Endothelial cell of umbilical vein (primary cell): ENCODE measurements at regions not wholly inside any gene's neighbourhood (a gene's known extent, or its start where the extent isn't known, plus 50 kb on each side); places are given as distances from the start of the nearest gene placed in this dataset.

Experiments
- BruUV-seq: library from RNA; stranded (reverse); fragments of 400-500 nt; replicated peaks from 2 replicates; lab custom pipeline; 2021; lab: Mats Ljungman, UMichigan
- CTCF ChIA-PET: fragments of 300-600, 350-600 bp; sonication (Branson Sonifier 250); formaldehyde crosslinking; loops from one replicate; lab custom pipeline; 2021; ENCODE audit warnings: antibody characterized with exemption, inconsistent platforms; lab: Charles Lee
- POLR2A ChIA-PET: fragments of 300-600, 350-600 bp; sonication (Branson Sonifier 250); formaldehyde crosslinking; loops from one replicate; lab custom pipeline; 2021; ENCODE audit warnings: antibody characterized with exemption, inconsistent platforms; lab: Charles Lee
- DNase-seq: peaks from one replicate; pipeline ENCODE4 v3.0.0-alpha.2; 2011; ENCODE audit warnings: low read depth, low spot score
- FAIRE-seq: peaks from 2 replicates; lab custom pipeline; 2011; peaks lifted over from hg19 to GRCh38; lab: Jason Lieb, UNC
- H2AFZ ChIP-seq: 2 replicates; pipeline ENCODE4 v1.6.0; 2012; ENCODE audit warnings: low read depth, low read length, control low read depth, inconsistent platforms
- H3K27ac ChIP-seq: 2 replicates; pipeline ENCODE4 v1.5.1; 2011; ENCODE audit warnings: low read depth, mild to moderate bottlenecking, control low read depth, low read length, moderate library complexity; ENCODE audit not compliant: insufficient read depth
- H3K27me3 ChIP-seq, 2 experiments: 2 replicates each; pipeline versions ENCODE4 v1.6.0 to v1.6.1; 2011; ENCODE audit warnings: low read length in 2 of 2, mixed read lengths in 1 of 2; ENCODE audit not compliant: control insufficient read depth in 2 of 2, insufficient read depth in 2 of 2
- H3K36me3 ChIP-seq, 2 experiments: 2 replicates in 1 of 2; 3 replicates in 1 of 2; pipeline ENCODE4 v1.5.1; 2011; ENCODE audit warnings: low read length in 2 of 2, mild to moderate bottlenecking in 1 of 2, moderate library complexity in 1 of 2; ENCODE audit not compliant: control insufficient read depth in 2 of 2, insufficient read depth in 2 of 2; ENCODE audit errors: extremely low read depth in 1 of 2
- H3K4me1 ChIP-seq: 3 replicates; pipeline ENCODE4 v1.5.1; 2011; ENCODE audit warnings: mild to moderate bottlenecking, low read length; ENCODE audit not compliant: control insufficient read depth, insufficient read depth; ENCODE audit errors: extremely low read depth
- H3K4me2 ChIP-seq: 2 replicates; pipeline ENCODE4 v1.6.1; 2011; ENCODE audit warnings: low read length, control low read depth, mixed read lengths; ENCODE audit not compliant: insufficient read depth
- H3K4me3 ChIP-seq, 3 experiments: fragments of 200-600 bp in 1 of 3; sonication (generic), shearing (Covaris generic) in 1 of 3; replicated peaks in 1 of 3; 2 replicates each; pipeline ENCODE4 v1.5.1; 2011 to 2016; ENCODE audit warnings: control low read depth in 3 of 3, low read length in 3 of 3, mild to moderate bottlenecking in 2 of 3, inconsistent platforms in 1 of 3, low read depth in 1 of 3, moderate library complexity in 1 of 3; ENCODE audit not compliant: insufficient read depth in 1 of 3
- H3K79me2 ChIP-seq: 2 replicates; pipeline ENCODE4 v1.6.0; 2012; ENCODE audit warnings: low read length, inconsistent platforms; ENCODE audit not compliant: control insufficient read depth, insufficient read depth
- H3K9ac ChIP-seq: replicated peaks from 2 replicates; pipeline ENCODE3; 2011; ENCODE audit warnings: low read length, control low read depth; ENCODE audit not compliant: insufficient read depth; ENCODE audit errors: extremely low read depth
- H3K9me1 ChIP-seq: replicated peaks from 3 replicates; pipeline ENCODE4 v1.6.0; 2011; ENCODE audit warnings: mild to moderate bottlenecking, low read length; ENCODE audit not compliant: control insufficient read depth, insufficient read depth; ENCODE audit errors: extremely low read depth
- H3K9me3 ChIP-seq: replicated peaks from 2 replicates; pipeline ENCODE4 v1.5.1; 2012; ENCODE audit warnings: low read length, inconsistent platforms; ENCODE audit not compliant: control insufficient read depth, insufficient read depth
- H4K20me1 ChIP-seq: replicated peaks from 2 replicates; pipeline ENCODE3; 2011; ENCODE audit warnings: mild to moderate bottlenecking, low read length; ENCODE audit not compliant: control insufficient read depth, insufficient read depth; ENCODE audit errors: extremely low read depth
- EZH2 ChIP-seq: IDR thresholded peaks from 2 replicates; pipeline ENCODE4 v1.6.1; 2012; ENCODE audit warnings: borderline replicate concordance, low read depth, mild to moderate bottlenecking, moderate library complexity, low read length, inconsistent platforms; ENCODE audit not compliant: severe bottlenecking
- FOS ChIP-seq: IDR thresholded peaks from 2 replicates; pipeline ENCODE4 v1.6.1; 2011; ENCODE audit warnings: mild to moderate bottlenecking, low read length, moderate library complexity, borderline replicate concordance; ENCODE audit not compliant: insufficient read depth
- GATA2 ChIP-seq: IDR thresholded peaks from 2 replicates; pipeline ENCODE4 v1.7.0; 2011; ENCODE audit warnings: low read depth, mild to moderate bottlenecking, moderate library complexity, mixed read lengths, low read length; ENCODE audit not compliant: insufficient read length, insufficient read depth
- MAX ChIP-seq: IDR thresholded peaks from 2 replicates; pipeline ENCODE4 v1.6.1; 2011; ENCODE audit not compliant: insufficient read depth, insufficient read length
- MYC ChIP-seq: IDR thresholded peaks from one replicate; pipeline ENCODE4 v1.6.1; 2011; ENCODE audit warnings: mild to moderate bottlenecking, low read depth, low read length
- POLR2A ChIP-seq: IDR thresholded peaks from 2 replicates; pipeline ENCODE4 v1.6.1; 2012; ENCODE audit warnings: low read depth, mild to moderate bottlenecking, control low read depth, low read length
- POLR2AphosphoS5 ChIP-seq: IDR thresholded peaks from 2 replicates; pipeline ENCODE4 v1.6.1; 2012; ENCODE audit warnings: low read depth, mild to moderate bottlenecking, control low read depth, low read length, moderate library complexity; ENCODE audit not compliant: insufficient read depth
- dilution Hi-C: fragments of 300-500 bp; cut with MboI; formaldehyde crosslinking; loops from one replicate; pipeline ENCODE4 v1.15.0; 2019; ENCODE audit warnings: low sequenced_read_pairs; ENCODE audit not compliant: extremely low pct_ligation_motif_present
- intact Hi-C: fragments of 100-400 bp; cut with micrococcal nuclease; formaldehyde crosslinking; loops from one replicate; pipeline ENCODE4 v1.10.0; 2022
- TF ChIP-seq, protein P1 (sequence below), 2 donors: IDR thresholded peaks; 1 replicate in 1 of 2; 2 replicates in 1 of 2; pipeline ENCODE4 v1.5.1; 2011; ENCODE audit warnings: low read length in 2 of 2, mild to moderate bottlenecking in 2 of 2, moderate library complexity in 2 of 2, control low read depth in 1 of 2, inconsistent platforms in 1 of 2, low read depth in 1 of 2; ENCODE audit not compliant: insufficient read depth in 1 of 2; ENCODE audit errors: extremely low read depth in 1 of 2

GRCh38 chr20:60598528-60598927 lies 640.3 kb downstream of the CDH26 start:
- H3K79me2 ChIP-seq = no peaks in the 10 kb centered on the region
- no peak for TF ChIP-seq EZH2
- TF ChIP-seq MAX = no peak
- TF ChIP-seq POLR2A = no peak
- TF ChIP-seq GATA2 = no peak
- no peak for TF ChIP-seq MYC
- no peak for TF ChIP-seq FOS
- no peaks in the 10 kb centered on the region for H3K36me3 ChIP-seq
- H4K20me1 ChIP-seq = no peaks in the 10 kb centered on the region
- H2AFZ ChIP-seq = no peak overlapping the region
- H3K9me3 ChIP-seq = peaks cover 2% of the 10 kb centered on the region
- no peak overlapping the region for H3K4me2 ChIP-seq
- no peaks in the 10 kb centered on the region for H3K4me1 ChIP-seq
- no peak overlapping the region for H3K9ac ChIP-seq
- FAIRE-seq = no peak
- no peak for DNase-seq
- H3K4me3 ChIP-seq = no peak overlapping the region
- no TSS peak for BruUV-seq
- POLR2A ChIA-PET = no interaction called here
- dilution Hi-C loops (no loop called here), intact Hi-C loops (no loop called here)
- no peaks in the 10 kb centered on the region for H3K9me1 ChIP-seq
- no peaks in the 10 kb centered on the region for H3K27me3 ChIP-seq
- CTCF ChIA-PET = no interaction called here
- H3K27ac ChIP-seq = no peak overlapping the region

- H3K9me1 ChIP-seq = no peaks in the 10 kb centered on the region
- POLR2A ChIA-PET = no interaction called here
- H3K27ac ChIP-seq = no peak overlapping the region
- no peaks in the 10 kb centered on the region for H4K20me1 ChIP-seq
- no peak overlapping the region for H3K4me2 ChIP-seq
- DNase-seq = no peak
- TF ChIP-seq POLR2AphosphoS5 (no peak), GATA2 (no peak), FOS (no peak), POLR2A (no peak), MYC (no peak), MAX (no peak), EZH2 (no peak)
- TF ChIP-seq, protein P1, sequence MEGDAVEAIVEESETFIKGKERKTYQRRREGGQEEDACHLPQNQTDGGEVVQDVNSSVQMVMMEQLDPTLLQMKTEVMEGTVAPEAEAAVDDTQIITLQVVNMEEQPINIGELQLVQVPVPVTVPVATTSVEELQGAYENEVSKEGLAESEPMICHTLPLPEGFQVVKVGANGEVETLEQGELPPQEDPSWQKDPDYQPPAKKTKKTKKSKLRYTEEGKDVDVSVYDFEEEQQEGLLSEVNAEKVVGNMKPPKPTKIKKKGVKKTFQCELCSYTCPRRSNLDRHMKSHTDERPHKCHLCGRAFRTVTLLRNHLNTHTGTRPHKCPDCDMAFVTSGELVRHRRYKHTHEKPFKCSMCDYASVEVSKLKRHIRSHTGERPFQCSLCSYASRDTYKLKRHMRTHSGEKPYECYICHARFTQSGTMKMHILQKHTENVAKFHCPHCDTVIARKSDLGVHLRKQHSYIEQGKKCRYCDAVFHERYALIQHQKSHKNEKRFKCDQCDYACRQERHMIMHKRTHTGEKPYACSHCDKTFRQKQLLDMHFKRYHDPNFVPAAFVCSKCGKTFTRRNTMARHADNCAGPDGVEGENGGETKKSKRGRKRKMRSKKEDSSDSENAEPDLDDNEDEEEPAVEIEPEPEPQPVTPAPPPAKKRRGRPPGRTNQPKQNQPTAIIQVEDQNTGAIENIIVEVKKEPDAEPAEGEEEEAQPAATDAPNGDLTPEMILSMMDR (IDR thresholded peaks at IDR 0.05; ENCODE audit: extremely low read depth in 1 of 2, insufficient read depth in 1 of 2, low read depth in 1 of 2, low read length in 2 of 2) = no peak
- no peak overlapping the region for H3K9ac ChIP-seq
- no peak for FAIRE-seq
- no peaks in the 10 kb centered on the region for H3K27me3 ChIP-seq
- no peak overlapping the region for H3K4me3 ChIP-seq
- CTCF ChIA-PET = no interaction called here
- dilution Hi-C loops (no loop called here), intact Hi-C loops (no loop called here)
- H3K9me3 ChIP-seq = peaks cover 4% of the 10 kb centered on the region
- no peak overlapping the region for H2AFZ ChIP-seq
- no peaks in the 10 kb centered on the region for H3K4me1 ChIP-seq
- H3K36me3 ChIP-seq = no peaks in the 10 kb centered on the region
- no TSS peak for BruUV-seq
- H3K79me2 ChIP-seq = no peaks in the 10 kb centered on the region
These were observed 641.2 kb downstream of the CDH26 start for GRCh38 chr20:60599381-60599780.
